ENCODE measurements at regions not wholly inside any gene's neighbourhood (a gene's known extent, or its start where the extent isn't known, plus 50 kb on each side); places are given as distances from the start of the nearest gene placed in this dataset.

DNA sequence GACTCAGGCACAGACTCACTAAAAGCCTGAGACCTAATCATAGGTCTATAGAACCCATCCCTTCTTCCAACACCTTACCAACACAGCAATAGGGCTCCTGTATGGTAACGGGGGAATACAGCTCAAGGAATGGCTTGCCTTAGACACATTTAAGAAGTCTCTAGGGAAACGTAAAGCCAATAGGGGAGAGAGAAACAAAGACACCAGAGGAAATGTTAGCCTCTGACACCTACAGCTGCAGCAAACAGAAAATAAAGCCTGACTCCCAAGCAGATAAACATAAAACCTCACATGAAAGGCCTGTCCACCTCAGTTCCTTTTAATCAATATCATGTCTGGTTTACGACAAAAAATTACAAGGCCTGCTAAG, 51.1 kb upstream of the NCOA1 start:
- 90% methylated on average over 2 of the region's 3 CpGs for WGBS (ENCODE audit: insufficient coverage)
- peaks cover 0 to 5% (median 2%) of the 10 kb centered on the region in 4 experiments for H3K4me1 ChIP-seq (ENCODE audit: control extremely low read depth in 1 of 4, control insufficient read depth in 4 of 4, insufficient read depth in 4 of 4, low read length in 3 of 4)
- no peak overlapping the region for H3K4me3 ChIP-seq (ENCODE audit: control insufficient read depth in 1 of 7, extremely low read depth in 1 of 7, insufficient read depth in 4 of 7, low read depth in 2 of 7, low read length in 6 of 7)
- CTCF ChIA-PET: no interaction called here
- no peaks in the 10 kb centered on the region for H3K36me3 ChIP-seq (ENCODE audit: control insufficient read depth in 4 of 4, insufficient read depth in 4 of 4, low read length in 3 of 4)
- POLR2A ChIA-PET: no interaction called here
- no peaks in the 10 kb centered on the region for H3K9me3 ChIP-seq (ENCODE audit: control extremely low read depth in 1 of 5, control insufficient read depth in 4 of 5, insufficient read depth in 2 of 5, low read depth in 1 of 5, low read length in 4 of 5)
- no peak overlapping the region for H3K27ac ChIP-seq (ENCODE audit: insufficient read depth in 1 of 2, low read depth in 1 of 2, low read length in 2 of 2, poor library complexity in 1 of 2, severe bottlenecking in 2 of 2)
- no peaks in the 10 kb centered on the region for H3K27me3 ChIP-seq (replicated peaks in 2 of 5; ENCODE audit: control insufficient read depth in 4 of 5, insufficient read depth in 5 of 5, low read length in 4 of 5)
- no peak for DNase-seq

DNA sequence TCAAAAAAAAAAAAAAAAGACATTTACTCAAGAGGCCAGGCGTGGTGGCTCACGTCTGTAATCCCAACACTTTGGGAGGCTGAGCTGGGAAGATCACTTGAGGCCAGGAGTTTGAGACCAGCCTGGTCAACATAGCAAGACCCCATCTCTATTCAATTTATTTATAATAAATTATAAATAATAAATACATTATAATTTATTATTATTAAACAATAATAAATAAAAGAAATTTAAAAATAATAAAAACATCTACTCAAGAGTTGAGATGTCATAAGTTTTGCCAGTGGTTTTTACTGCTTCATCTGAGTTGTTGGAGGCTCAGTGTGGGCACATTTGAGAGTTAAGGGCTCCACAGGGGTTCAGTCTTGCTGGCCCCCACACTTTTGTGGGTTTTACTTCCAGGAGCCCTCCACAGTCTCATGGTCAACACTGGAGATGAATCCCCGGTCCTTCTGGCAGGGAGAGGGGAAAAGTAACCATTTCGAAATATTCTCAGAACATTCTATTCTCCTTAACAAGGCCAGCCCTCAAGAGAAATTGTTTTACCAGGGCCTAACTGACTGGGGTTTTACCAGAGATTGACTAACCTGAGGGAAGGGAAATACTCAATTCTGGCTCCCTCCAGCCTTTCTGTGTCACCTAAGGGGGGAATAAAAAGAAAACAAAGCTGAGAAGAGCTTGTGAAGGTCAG, 51.6 kb upstream of the NCOA1 start:
- no peaks in the 10 kb centered on the region for H3K9me3 ChIP-seq (ENCODE audit: control extremely low read depth in 1 of 5, control insufficient read depth in 4 of 5, insufficient read depth in 2 of 5, low read depth in 1 of 5, low read length in 4 of 5)
- POLR2A ChIA-PET: no interaction called here

DNA sequence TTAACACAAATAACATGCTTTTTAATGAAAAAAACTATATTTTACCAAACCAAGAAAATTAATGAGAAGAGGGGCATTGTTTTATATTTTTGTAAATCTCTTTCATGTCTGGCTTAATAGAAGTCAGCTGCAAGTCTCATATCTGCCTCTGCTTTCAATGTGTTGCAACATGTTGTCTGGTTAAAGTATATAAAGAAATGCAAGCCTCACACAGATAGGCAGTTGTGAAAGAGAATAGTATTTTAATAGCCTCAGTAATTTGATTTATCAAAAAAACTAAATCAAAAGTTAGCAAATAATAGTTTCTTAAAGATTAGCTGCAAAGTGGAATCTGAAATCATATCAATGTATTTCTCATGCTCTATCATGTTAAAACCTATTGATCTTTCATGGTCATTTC, 52.9 kb upstream of the NCOA1 start:
- no peaks in the 10 kb centered on the region for H3K27me3 ChIP-seq (replicated peaks in 2 of 5; ENCODE audit: control insufficient read depth in 4 of 5, insufficient read depth in 5 of 5, low read length in 4 of 5)
- no peaks in the 10 kb centered on the region for H3K9me3 ChIP-seq (ENCODE audit: control extremely low read depth in 1 of 5, control insufficient read depth in 4 of 5, insufficient read depth in 2 of 5, low read depth in 1 of 5, low read length in 4 of 5)
- no peaks in the 10 kb centered on the region for H3K36me3 ChIP-seq (ENCODE audit: control insufficient read depth in 4 of 4, insufficient read depth in 4 of 4, low read length in 3 of 4)
- POLR2A ChIA-PET: no interaction called here
- H3K4me1 ChIP-seq (ENCODE audit: control extremely low read depth in 1 of 4, control insufficient read depth in 4 of 4, insufficient read depth in 4 of 4, low read length in 3 of 4): peaks cover 0 to 5% (median 2%) of the 10 kb centered on the region in 4 experiments
- no peak overlapping the region for H3K27ac ChIP-seq (ENCODE audit: insufficient read depth in 1 of 2, low read depth in 1 of 2, low read length in 2 of 2, poor library complexity in 1 of 2, severe bottlenecking in 2 of 2)
- CTCF ChIA-PET: no interaction called here
- no peak for DNase-seq
- H3K4me3 ChIP-seq (ENCODE audit: control insufficient read depth in 1 of 7, extremely low read depth in 1 of 7, insufficient read depth in 4 of 7, low read depth in 2 of 7, low read length in 6 of 7): no peak overlapping the region

More for the DNA sequence above, 51.6 kb upstream of the NCOA1 start:
- WGBS (ENCODE audit: insufficient coverage): no CpG with 5 or more reads among the region's 4 CpGs
- H3K4me1 ChIP-seq (ENCODE audit: control extremely low read depth in 1 of 4, control insufficient read depth in 4 of 4, insufficient read depth in 4 of 4, low read length in 3 of 4): peaks cover 0 to 5% (median 2%) of the 10 kb centered on the region in 4 experiments
- H3K36me3 ChIP-seq (ENCODE audit: control insufficient read depth in 4 of 4, insufficient read depth in 4 of 4, low read length in 3 of 4): no peaks in the 10 kb centered on the region
- CTCF ChIA-PET: no interaction called here
- H3K27ac ChIP-seq (ENCODE audit: insufficient read depth in 1 of 2, low read depth in 1 of 2, low read length in 2 of 2, poor library complexity in 1 of 2, severe bottlenecking in 2 of 2): no peak overlapping the region
- H3K27me3 ChIP-seq (replicated peaks in 2 of 5; ENCODE audit: control insufficient read depth in 4 of 5, insufficient read depth in 5 of 5, low read length in 4 of 5): no peaks in the 10 kb centered on the region
- H3K4me3 ChIP-seq (ENCODE audit: control insufficient read depth in 1 of 7, extremely low read depth in 1 of 7, insufficient read depth in 4 of 7, low read depth in 2 of 7, low read length in 6 of 7): no peak overlapping the region
- DNase-seq: no peak

DNA sequence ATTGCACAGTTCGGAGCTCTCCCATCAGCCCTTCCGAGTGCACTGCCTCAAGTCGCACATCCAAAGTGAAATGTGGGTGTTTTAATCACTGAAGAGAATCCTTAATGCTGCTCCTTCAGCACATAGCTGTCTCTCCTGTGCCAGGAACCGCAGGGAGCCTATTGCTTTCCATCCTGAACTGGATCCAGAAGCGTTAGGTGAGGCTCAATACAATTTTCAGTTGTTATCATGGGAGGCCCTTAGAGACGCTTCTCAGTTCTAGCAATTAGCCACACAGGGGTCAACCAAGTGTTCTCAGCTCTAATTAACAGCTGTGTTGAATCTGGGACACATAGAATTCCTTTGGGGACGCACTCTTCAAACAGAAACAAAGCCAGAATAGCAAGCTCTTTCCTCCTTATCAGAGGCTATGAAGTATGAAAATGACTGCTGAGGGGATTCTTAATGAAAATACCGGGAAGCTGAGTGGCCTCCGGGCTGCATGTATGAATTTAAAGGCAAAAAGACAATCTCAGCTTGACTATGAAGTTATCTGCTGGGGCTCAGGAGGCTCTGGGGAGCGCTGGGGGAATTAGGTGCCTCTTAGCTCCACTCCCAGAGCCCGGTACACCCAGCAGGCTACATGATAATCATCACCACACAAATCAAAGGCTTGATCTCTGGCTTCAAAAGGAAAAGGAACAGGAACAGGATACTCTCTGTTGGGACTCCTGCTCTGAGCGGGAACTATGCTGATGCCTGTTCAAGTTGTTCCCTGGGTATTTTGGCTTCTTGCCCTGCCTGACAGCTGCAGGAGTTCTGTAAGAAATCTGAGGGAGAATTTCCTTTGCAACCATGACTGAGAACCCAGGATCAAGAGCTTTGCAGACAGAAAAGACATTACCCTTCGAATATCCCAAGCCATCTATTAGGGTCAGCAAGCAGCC, 55.4 kb upstream of the NCOA1 start:
- H3K27ac ChIP-seq (ENCODE audit: insufficient read depth in 1 of 2, low read depth in 1 of 2, low read length in 2 of 2, poor library complexity in 1 of 2, severe bottlenecking in 2 of 2): no peak overlapping the region
- no peaks in the 10 kb centered on the region for H3K36me3 ChIP-seq (ENCODE audit: control insufficient read depth in 4 of 4, insufficient read depth in 4 of 4, low read length in 3 of 4)
- no peak for DNase-seq
- H3K4me3 ChIP-seq (ENCODE audit: control insufficient read depth in 1 of 7, extremely low read depth in 1 of 7, insufficient read depth in 4 of 7, low read depth in 2 of 7, low read length in 6 of 7): no peak overlapping the region
- CTCF ChIA-PET: interaction anchor here (1.1 to 1.6 kb wide), 3 partner anchors 13 to 51 kb away, joined by 3 to 9 read pairs (median 5); no protein-coding TSS in a partner anchor
- H3K27me3 ChIP-seq (replicated peaks in 2 of 5; ENCODE audit: control insufficient read depth in 4 of 5, insufficient read depth in 5 of 5, low read length in 4 of 5): no peaks in the 10 kb centered on the region
- no peaks in the 10 kb centered on the region for H3K9me3 ChIP-seq (ENCODE audit: control extremely low read depth in 1 of 5, control insufficient read depth in 4 of 5, insufficient read depth in 2 of 5, low read depth in 1 of 5, low read length in 4 of 5)
- H3K4me1 ChIP-seq (ENCODE audit: control extremely low read depth in 1 of 4, control insufficient read depth in 4 of 4, insufficient read depth in 4 of 4, low read length in 3 of 4): peaks cover 0 to 5% (median 2%) of the 10 kb centered on the region in 4 experiments
- 74% methylated on average over 9 of the region's 13 CpGs for WGBS (ENCODE audit: insufficient coverage)
- POLR2A ChIA-PET: interaction anchor here (0.7 kb wide), 1 partner anchor 153 kb away, joined by 4 read pairs; no protein-coding TSS in a partner anchor

DNA sequence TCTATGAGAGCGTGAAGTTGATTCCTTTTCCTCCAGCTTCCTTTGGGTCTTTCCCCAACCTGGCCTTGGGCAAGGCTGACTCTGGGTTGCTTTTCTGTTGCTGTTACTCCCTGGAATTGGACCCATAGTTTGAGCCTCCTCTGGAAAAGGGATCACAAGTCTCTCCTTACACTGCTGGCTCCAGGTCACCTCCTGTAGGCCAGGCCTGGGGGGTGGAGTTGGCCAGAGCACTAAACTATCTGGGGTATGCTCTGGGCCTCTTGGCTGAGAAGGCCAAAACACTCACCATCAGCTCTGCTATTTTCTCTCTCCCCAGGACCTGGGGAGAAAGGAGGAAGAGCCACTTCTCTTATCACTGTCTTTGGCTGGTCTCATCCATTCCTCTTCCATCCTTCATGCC, 56.5 kb upstream of the NCOA1 start:
- H3K4me3 ChIP-seq (ENCODE audit: control insufficient read depth in 1 of 7, extremely low read depth in 1 of 7, insufficient read depth in 4 of 7, low read depth in 2 of 7, low read length in 6 of 7): no peak overlapping the region
- H3K27me3 ChIP-seq (replicated peaks in 2 of 5; ENCODE audit: control insufficient read depth in 4 of 5, insufficient read depth in 5 of 5, low read length in 4 of 5): no peaks in the 10 kb centered on the region
- no peaks in the 10 kb centered on the region for H3K9me3 ChIP-seq (ENCODE audit: control extremely low read depth in 1 of 5, control insufficient read depth in 4 of 5, insufficient read depth in 2 of 5, low read depth in 1 of 5, low read length in 4 of 5)
- no peaks in the 10 kb centered on the region for H3K36me3 ChIP-seq (ENCODE audit: control insufficient read depth in 4 of 4, insufficient read depth in 4 of 4, low read length in 3 of 4)
- H3K27ac ChIP-seq (ENCODE audit: insufficient read depth in 1 of 2, low read depth in 1 of 2, low read length in 2 of 2, poor library complexity in 1 of 2, severe bottlenecking in 2 of 2): no peak overlapping the region
- ChIA-PET CTCF (interaction anchor here (0.6 to 3.0 kb wide), 4 partner anchors 12 to 27 kb away, joined by 3 to 14 read pairs (median 7); no protein-coding TSS in a partner anchor), POLR2A (interaction anchor here (0.7 kb wide), 1 partner anchor 155 kb away, joined by 4 read pairs; no protein-coding TSS in a partner anchor)
- peaks cover 0 to 5% (median 2%) of the 10 kb centered on the region in 4 experiments for H3K4me1 ChIP-seq (ENCODE audit: control extremely low read depth in 1 of 4, control insufficient read depth in 4 of 4, insufficient read depth in 4 of 4, low read length in 3 of 4)
- WGBS (ENCODE audit: insufficient coverage): 100% methylated on average over 1 of the region's 1 CpG
- DNase-seq: no peak

DNA sequence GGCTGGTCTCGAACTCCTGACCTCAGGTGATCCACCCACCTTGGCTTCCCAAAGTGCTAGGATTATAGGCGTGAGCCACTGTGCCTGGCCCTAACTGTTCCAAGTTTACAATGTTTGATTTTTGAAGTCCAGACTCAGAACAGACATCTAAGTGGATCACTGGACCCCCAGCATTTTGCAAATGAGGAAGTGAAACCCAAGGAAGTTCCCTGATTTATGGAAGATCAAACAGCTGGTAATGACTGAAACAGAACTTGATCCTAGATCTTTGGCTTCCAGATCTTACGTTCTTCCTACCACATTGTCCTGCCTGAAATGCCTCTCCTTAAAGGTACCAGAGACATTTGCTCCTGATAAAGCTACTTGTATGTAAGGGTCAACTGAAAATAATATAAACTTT, 58.3 kb upstream of the NCOA1 start:
- Histone ChIP-seq H3K4me3 (ENCODE audit: control insufficient read depth in 1 of 7, extremely low read depth in 1 of 7, insufficient read depth in 4 of 7, low read depth in 2 of 7, low read length in 6 of 7) (no peak overlapping the region), H3K4me1 (ENCODE audit: control extremely low read depth in 1 of 4, control insufficient read depth in 4 of 4, insufficient read depth in 4 of 4, low read length in 3 of 4) (peaks cover 0 to 5% (median 2%) of the 10 kb centered on the region in 4 experiments), H3K36me3 (ENCODE audit: control insufficient read depth in 4 of 4, insufficient read depth in 4 of 4, low read length in 3 of 4) (no peaks in the 10 kb centered on the region), H3K9me3 (ENCODE audit: control extremely low read depth in 1 of 5, control insufficient read depth in 4 of 5, insufficient read depth in 2 of 5, low read depth in 1 of 5, low read length in 4 of 5) (no peaks in the 10 kb centered on the region), H3K27me3 (replicated peaks in 2 of 5; ENCODE audit: control insufficient read depth in 4 of 5, insufficient read depth in 5 of 5, low read length in 4 of 5) (no peaks in the 10 kb centered on the region), H3K27ac (ENCODE audit: insufficient read depth in 1 of 2, low read depth in 1 of 2, low read length in 2 of 2, poor library complexity in 1 of 2, severe bottlenecking in 2 of 2) (no peak overlapping the region)
- ChIA-PET CTCF (interaction anchor here (1.0 to 3.0 kb wide), 2 partner anchors 10 to 23 kb away, joined by 3 to 14 read pairs; no protein-coding TSS in a partner anchor), POLR2A (interaction anchor here (0.9 kb wide), 1 partner anchor 28 kb away, joined by 3 read pairs; no protein-coding TSS in a partner anchor)
- DNase-seq: peak in 1 of 3 donors; percentile 11
- WGBS (ENCODE audit: insufficient coverage): 95% methylated on average over 2 of the region's 3 CpGs

Measured in common myeloid progenitor, CD34-positive (primary cell).